Hepatocyte (in vitro differentiated cells): ENCODE measurements at regions not wholly inside any gene's neighbourhood (a gene's known extent, or its start where the extent isn't known, plus 50 kb on each side); places are given as distances from the start of the nearest gene placed in this dataset.

Experiments used
- EZH2 ChIP-seq: fragments of 200-600 bp; sonication (generic); IDR thresholded peaks from 2 replicates; pipeline ENCODE4 v1.6.1; 2016; ENCODE audit warnings: antibody characterized with exemption, mild to moderate bottlenecking, borderline replicate concordance
- TF ChIP-seq, protein P1 (sequence below): fragments of 200-600 bp; sonication (generic); IDR thresholded peaks from 2 replicates; pipeline ENCODE4 v1.5.1; 2016; ENCODE audit warnings: antibody characterized with exemption, mild to moderate bottlenecking; ENCODE audit not compliant: poor library complexity

DNA sequence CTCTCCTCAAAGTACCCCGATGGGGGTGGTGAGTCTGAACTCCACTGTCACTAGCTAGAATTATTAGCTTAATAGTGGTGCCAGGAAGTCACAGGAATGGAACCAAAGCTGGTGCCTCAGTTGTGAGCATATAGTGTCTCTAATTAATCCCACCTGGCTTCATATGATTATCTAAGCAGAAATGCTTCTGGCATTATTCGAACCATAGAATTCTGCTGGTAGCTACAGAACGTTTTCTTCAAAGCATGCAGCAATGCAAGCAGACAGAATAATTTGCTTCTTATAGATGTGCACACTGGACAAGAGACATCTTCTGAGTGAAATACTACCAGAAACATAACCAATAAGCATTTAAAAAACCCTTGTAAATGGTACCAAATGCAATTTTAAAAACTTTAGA is 160.9 kb downstream of the IMPG2 start:
- TF ChIP-seq, protein P1, sequence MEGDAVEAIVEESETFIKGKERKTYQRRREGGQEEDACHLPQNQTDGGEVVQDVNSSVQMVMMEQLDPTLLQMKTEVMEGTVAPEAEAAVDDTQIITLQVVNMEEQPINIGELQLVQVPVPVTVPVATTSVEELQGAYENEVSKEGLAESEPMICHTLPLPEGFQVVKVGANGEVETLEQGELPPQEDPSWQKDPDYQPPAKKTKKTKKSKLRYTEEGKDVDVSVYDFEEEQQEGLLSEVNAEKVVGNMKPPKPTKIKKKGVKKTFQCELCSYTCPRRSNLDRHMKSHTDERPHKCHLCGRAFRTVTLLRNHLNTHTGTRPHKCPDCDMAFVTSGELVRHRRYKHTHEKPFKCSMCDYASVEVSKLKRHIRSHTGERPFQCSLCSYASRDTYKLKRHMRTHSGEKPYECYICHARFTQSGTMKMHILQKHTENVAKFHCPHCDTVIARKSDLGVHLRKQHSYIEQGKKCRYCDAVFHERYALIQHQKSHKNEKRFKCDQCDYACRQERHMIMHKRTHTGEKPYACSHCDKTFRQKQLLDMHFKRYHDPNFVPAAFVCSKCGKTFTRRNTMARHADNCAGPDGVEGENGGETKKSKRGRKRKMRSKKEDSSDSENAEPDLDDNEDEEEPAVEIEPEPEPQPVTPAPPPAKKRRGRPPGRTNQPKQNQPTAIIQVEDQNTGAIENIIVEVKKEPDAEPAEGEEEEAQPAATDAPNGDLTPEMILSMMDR, result no peak
- TF ChIP-seq EZH2, result no peak
